Right forelimb (tissue), 1 donor: ENCODE measurements at regions not wholly inside any gene's neighbourhood (a gene's known extent, or its start where the extent isn't known, plus 50 kb on each side); places are given as distances from the start of the nearest gene placed in this dataset.
"Not testable (repeated sequence)": the region's sequence is repeated elsewhere in the genome, so short reads cannot be mapped to it uniquely, and the experiment has no call there.

Experiments used
- DNase-seq: peaks from one replicate; pipeline ENCODE4 v3.0.0-alpha.2; 2018

DNA sequence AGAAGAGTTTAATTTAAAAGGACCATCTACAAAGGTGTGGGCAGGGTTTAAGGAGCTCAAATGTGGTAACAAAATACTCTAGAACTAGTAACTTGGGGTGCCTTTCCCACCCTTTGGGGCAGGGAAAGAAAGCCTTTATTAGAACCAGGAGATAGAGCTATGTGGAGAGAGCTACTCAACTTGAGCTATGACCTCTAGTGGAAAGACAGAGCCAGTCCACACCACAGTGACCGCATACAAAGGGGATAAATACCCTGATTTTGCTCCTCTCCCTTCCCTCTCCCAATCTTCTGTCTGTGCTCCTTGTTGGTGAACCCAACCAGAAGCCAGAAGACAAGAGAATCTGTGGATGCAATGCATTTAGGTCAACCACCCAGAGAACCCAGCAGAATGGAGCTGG, 54.4 kb upstream of the JAK1 start:
- no peak for DNase-seq

DNA sequence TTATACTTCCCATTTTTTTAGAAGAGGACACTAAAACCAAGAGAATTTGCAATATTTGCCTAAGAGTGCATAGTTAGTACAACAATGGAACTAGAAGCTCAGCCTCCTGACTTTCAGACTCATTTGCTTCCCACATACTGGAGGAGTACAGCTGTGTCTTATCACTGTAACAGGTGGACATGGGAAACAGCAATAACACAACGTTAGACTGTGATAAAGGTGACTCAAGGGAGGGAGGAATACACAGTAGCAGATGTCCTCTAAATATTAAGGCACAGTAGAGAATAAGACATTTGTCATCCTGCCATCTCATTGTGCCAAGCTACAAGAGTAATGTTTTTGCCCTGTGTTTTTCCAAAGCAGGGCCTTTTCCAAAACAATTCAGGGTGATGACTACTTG, 55.4 kb upstream of the JAK1 start:
- no peak for DNase-seq

DNA sequence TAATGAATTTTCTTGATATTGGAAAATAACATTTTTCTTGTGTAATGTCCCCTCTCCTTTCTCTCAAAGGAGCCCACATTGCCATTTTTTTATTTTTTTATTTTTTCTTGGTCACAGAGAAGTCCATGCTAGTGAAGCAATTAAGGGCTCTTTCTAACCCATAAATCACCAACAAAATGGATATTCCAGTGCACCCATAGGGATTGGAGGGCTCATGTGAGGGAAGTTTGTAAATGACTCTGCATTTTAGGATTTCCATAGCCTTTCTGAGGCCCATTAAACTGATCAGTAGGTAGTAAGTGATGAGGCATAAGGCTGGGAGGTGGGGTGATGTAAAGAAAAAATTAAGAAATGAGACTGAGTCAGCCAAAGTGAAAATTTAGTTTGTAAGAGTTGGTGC, 55.9 kb upstream of the JAK1 start:
- DNase-seq = no peak

DNA sequence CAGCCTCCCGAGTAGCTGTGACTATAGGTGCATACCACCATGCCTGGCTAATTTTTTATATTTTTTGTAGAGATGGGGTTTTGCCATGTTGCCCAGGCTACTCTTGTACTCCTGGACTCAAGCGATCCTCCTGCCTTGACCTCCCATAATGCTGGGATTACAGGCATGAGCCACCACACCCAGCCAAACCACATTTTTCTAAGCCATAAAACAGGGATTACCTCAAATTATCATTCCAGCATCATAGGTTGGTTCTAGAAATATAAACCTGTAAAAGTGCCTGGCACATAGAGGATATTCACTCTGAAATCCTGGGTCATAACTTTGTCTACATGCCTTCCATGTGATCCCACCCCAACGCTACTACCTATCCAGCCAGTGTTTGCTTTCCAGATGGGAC, 59.4 kb upstream of the JAK1 start:
- DNase-seq = no peak

DNA sequence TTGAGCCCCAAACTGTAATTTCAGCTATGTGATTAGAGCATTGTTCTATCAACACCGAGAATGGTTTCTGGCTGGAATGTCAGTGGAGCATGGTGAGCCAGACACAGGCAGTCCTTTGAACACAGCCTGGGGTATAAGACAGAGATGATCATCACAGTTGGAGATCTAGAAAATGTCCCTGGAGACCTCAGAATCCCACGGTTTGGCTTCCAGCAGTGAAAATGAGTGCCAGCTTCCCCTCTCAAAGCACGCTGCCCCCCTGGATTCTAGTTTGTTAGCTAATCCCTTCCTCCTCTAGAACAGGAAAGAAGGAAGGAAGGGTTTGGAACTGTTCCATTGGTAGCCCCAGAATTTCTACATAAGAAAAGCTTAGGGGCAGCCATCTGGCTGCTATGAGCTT, 59.9 kb upstream of the JAK1 start:
- no peak for DNase-seq

DNA sequence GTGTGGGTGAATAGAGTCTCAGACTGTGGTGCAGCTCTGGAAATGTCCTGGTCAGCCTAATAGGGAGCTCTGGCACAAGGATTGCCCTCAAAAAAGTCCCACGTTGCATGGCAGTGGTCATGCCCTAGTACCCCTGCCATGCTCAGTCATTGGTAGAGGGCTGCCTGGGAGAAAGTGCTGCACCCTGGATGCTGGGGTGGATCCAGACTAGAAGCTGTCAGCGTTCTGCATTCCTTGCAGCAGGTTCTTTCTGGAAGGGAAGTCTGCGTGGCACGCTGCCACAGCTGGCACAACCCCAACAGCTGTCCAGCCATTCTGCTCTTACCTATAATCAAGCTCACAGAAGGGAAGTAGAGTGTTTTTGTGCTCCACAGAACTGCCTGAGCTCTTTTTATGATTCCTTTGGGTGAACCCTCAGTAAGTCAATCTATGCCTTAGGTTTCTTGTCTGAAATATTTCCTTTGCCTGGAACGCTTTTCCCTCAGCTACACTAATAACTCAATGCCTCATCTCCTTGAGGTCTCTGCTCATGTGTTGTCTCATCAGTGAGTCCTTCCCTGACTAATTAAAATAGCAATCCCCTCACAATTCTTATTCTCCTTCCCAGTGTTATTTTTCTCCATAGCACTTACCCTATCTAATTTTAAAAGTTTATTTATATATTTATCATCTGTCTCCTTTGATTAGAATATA, 61.5 kb upstream of the JAK1 start:
- DNase-seq = peak; percentile 50

DNA sequence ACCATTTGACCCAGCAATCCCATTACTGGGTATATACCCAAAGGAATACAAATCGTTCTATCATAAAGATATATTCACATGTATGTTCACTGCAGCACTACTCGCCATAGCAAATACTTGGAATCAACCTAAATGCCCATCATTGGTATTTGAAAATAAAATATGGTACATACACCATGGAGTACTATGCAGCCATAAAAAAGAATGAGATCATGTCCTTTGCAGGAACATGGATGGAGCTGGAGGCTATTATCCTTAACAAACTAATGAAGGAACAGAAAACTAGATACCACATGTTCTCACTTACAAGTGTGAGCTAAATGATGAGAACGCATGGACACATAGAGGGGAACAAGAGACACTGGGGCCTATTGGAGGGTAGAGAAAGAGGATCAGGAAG, 63.1 kb upstream of the JAK1 start:
- DNase-seq = not testable (repeated sequence)

DNA sequence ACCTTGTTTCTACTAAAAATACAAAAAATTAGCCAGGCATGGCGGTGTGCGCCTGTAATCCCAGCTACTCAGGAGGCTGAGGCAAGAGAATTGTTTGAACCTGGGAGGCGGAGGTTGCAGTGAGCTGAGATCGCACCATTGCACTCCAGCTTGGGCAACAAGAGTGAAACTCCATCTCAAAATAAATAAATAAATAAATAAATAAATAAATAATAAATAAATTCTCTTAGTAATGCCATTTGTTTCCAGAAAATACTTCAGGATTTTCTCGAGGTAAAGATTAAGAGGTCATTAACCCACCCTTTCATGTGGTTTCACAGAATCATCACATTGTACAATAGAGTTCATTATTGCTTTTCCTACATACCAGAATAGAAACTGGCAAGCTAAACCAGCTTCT, 68.5 kb upstream of the JAK1 start:
- not testable (repeated sequence) for DNase-seq

DNA sequence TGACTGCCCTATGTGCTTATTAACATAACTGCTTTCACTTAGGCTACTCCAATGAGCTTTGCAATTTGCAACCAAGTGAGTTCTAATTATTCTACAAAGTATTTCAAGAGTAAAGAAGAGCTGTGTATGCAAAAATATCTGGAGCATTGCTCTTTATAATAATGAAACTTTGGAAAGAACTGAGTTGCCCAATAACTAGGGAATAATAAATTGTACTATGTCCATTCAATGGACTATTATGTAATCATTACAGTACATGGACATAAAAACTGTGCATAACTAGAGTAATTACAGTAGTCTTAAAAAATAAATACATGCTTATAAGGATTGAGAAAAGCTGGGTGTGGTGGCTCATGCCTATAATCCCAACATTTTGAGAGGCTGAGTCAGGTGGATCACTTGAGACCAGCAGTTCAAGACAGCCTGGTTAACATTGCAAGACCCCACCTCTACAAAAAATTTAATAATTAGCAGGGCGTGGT, 70.3 kb upstream of the JAK1 start:
- no peak for DNase-seq

DNA sequence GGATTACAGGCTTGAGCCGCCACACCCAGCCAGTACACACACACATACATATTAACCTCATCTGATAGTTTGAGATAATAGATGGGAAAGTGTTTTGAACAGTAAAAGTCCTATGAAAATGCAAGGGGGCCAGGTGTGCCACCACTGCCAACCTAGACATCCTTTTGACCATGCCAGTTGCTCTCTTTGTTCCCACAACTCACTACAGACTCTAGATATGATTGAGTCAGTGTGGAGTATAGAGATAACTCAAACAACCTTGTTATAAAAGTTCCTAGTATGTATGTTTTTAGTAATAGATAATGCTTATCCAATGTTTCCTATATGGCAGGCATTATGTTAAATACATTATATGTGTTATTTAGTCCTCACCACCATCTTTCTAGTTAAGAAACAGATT, 72.7 kb upstream of the JAK1 start:
- no peak for DNase-seq

DNA sequence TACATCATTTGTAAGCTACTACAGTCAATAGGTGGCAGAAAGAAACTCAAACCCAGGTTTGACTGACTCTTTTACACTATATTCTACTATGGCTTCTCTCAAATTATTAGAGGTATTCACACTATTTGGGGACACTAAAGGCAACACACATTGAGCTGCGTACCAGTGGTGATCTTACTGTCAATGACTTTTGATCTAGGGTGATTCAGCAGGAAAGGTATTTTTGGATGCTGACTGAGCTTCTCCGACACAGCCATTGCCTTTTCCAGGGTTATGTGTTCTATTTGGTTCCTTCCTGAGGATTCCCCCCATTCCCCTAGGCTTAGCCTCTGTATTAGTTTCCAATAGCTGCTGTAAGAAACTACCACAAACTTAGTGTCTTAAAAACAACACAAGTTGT, 73.2 kb upstream of the JAK1 start:
- no peak for DNase-seq

DNA sequence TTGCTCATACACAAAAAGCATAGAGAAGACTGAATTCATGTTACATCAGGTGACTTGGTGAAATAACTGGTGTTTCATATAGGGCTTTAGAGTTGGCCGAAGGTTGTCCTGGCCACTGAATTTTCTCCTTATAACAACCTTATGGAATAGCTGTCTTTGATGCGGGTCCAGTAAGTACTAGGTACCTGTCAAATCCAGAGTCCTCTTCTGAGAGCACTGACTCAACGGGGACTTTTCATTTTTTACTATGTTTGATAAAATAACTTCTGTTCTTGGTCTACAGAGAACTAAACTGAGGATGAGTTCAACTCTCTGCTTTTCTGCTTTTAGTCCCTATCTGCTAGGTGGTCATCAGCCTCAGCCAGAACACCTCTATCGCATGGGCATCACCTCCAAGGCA, 76.1 kb upstream of the JAK1 start:
- no peak for DNase-seq

DNA sequence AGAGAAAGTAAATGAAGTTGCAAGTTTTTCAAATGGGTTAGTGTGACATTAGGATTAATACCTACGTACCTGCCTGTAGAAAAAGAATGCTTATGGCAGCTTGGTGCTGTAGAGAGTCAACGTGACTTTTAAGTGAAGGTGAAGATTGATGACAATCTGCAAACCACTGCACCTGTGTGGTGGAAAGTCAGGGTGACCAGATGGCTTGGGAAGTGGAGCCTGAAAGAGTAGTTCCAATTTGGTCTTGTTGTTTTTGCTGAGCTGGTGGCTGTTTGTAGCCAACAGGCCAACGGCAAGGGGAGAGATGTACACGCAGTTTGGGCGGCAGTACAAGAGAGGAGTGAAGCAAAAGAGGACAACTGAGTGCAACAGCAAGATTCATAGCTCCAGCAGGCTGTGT, 78.1 kb upstream of the JAK1 start:
- no peak for DNase-seq

DNA sequence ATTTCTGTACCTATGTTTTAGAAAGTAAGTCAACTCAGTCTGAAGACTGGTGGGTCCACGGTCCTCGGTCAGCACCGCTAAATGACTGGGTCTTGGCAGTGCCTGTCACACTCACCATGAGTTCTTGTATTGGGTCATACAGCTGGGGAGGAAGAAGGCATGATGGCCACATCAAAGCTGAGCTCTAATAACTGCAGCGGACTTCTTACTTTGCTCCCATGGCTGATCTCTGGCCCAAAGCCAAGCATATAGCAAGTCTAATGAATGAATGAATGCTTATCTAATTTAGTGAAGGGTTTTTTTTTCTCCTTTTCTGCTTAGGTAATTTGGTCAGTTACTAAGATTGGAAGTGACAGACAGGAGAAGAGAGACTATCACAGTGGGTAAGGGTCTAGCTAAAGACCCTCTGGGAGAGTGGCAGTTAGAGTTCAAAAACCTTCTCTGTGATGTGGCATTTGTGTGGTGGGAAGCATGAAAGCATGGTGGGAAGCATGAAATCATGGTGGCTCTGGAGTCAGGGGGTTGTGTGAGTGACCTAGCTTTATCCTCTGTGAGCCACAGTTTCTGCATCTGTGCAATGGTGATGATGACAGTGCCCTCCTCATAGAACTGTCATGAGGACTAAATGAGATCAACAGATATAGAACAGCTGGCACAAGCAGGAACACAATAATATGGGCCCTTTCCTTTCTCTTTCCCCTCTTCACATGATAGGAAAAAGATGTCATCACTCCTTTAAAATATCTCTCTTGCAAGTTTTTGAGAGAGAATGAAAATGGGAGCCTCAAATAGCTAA, 78.9 kb upstream of the JAK1 start:
- no peak for DNase-seq

DNA sequence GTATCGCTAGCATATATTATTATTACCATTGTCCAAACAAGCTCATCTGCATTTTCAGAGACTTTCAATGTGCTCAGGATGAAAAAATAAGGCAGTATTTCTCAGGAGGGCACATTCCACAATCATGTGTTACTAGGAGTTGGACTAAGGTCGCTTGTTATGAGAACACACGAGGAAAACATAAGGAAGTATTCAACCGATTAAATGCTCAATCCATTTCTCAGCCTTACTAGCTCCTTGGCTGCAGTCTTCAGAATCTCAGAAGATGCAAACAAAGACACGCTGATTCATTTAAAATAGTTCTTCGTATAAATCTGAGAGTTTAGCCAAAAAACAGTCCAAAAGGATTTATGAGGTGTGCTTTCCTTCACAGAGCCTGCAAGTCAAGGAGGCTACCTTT, 82.0 kb upstream of the JAK1 start:
- DNase-seq = no peak

DNA sequence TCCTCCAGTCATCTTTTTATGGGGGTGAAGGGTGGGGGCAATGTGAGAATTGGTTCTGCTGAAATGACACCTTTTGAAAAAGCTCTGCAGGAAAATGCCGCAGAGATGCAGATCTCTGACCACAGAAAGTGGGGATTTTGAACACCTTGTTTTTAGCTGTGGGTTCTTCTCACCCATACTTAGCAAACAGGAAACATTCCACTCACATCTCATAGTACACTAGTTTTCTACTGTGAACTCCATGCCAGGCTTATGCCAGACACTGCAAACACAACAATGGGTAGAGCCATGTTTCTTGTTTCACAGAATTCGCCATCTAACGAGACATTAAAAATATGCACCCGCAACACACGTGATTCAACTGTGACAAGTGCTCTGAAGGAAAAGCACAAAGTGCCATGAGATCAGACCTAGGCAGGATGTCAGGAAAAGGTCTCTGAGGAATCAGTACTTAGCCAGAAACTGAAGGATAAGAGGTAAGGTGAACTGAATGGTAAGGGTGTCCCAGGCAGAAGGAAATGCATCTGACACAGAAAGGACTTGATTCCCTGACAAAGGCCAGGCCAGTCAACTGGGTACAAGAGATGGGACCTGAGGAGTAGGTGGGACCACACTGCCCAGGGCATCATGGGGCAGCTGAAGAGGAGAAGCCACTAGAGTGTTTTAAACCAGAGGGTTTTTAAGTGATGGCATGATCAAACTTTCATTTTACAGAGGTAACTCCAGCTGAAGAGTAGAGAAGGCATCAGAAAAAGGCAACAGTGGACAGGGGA, 83.8 kb upstream of the JAK1 start:
- DNase-seq = no peak

DNA sequence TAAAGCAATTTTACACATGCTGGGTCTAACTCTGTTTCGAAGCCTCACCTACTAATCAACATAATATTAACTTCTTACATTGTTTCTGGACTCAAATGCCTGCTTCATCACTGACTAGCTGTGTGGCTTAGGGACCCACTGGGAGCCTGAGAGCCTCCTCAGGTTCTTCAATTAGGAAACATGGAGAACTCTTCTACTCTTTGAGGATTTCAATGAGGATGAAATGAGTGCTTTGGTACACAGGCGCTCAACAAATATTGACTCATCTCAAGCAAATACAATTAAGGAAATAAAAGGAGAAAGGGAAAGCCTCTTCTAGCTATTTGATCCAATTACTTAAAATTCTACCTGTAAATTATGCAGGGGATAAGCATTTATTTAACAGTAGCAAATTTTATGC, 84.4 kb upstream of the JAK1 start:
- no peak for DNase-seq

DNA sequence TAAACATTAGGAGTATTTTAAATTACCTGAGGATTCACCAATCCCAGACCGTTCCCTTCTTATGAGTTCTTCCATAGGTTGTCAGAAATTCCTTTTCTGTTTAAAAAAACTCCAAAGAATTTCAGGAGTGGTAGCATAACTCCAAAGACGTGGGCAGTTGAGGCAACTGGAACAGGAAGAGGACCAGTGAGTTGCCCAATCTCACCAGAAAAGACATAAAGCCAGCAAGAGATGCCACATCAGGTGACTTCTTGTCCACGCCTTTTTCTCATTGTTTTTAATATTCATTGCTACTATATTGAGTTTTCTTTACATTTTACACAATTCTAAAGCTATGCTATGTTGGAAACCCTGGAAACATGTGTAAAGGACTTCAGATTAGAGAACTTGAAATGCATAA, 88.1 kb upstream of the JAK1 start:
- DNase-seq = no peak

DNA sequence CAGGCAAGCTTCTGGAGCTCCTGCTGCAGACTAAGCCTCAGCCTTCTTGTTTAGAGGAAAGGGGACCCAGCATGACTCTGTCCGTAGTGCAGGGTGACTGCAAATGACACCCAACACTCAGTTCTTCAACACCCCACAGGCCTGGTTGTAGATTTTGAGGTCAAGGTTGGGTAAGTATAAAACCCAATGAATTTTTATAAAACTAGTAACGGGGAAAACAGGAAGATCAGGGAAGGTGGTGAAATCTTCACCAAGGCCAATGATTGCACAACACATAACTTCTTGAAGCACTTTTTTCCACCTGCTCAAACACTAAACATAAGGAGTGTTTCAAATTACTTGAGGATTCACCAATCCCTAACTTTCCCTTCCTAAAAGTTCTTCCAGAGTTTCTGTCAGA, 89.4 kb upstream of the JAK1 start:
- no peak for DNase-seq

DNA sequence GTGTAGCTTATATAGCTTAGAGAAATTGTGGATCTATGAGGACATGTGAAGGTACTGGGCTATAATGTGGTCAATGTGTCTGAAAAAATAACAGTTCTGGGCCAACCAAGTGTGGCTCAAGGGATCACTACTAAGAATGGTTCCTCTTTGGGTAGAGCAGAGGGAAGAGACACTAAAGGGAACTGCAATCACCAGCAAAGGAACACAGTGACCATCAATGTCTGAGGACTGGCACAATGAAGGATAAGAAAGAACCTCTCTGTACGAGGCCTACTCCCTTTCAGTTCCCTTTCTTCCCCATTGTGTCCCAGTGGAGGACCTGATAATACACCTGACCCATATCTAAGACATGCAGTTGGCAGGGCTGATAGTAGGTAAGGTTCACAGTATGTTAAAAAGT, 89.9 kb upstream of the JAK1 start:
- no peak for DNase-seq

DNA sequence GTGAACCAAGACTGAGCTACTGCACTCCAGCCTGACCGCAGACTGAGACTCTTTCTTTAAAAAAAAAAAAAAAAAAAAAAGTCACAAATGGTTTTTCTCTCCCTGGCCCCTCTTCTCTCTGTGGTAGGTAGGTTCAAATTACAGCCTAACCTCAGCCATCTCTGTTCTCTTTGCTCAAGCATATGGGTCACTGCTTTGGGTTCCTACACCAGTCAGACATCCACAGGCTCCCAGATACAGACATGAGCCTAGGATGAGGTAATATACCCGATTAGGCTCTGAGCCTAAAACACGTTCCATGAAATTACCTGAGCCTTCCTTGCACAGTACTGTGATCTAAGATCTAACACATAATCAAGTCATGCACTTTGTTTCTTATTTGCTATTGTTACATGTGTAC, 90.5 kb upstream of the JAK1 start:
- DNase-seq = no peak

DNA sequence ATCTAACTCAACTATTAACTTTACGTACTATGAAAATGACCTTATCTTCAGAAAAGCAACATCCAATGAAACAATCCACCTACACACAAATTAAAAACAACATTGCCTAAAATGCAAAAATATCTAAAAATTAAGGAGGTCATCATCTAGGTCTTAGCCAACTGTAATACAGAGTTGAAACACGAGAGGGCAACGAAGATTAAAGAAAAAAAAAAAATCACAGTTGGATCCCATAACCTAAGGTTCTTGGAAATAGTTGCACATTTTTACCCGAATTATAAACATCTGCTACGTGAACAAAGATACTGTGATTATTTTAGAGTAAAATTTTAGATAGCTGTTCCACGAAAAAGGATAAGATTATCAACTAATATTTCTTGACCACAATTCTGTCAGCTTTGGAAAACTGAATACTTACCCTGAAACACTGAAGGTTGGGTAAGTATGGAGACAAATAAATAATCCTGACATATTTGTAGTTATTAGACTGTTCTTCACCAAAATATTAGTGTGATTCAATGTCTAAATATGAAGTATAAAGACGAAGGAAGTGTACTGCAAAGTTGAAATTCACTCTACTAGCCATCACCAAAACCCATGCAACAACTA, 88.0 kb upstream of the AK4 start:
- no peak for DNase-seq

DNA sequence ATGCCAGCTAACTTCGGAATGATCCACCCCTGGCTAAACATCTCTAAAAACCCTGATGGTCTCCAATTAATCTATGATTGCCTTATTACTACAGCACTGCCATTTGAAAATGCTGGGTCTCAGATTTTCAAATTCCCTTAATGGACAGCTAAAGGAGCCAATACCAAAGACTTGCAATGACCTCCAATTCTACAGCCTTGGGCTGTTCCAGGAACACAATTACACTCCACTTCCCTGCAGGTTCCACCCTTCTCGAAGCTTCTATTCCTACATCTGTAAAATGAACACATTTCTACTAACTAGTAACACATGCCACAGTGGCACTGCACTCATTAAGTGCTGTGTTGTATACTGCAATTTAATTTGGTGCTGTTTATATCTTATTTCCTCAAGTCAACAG, 85.7 kb upstream of the AK4 start:
- no peak for DNase-seq

DNA sequence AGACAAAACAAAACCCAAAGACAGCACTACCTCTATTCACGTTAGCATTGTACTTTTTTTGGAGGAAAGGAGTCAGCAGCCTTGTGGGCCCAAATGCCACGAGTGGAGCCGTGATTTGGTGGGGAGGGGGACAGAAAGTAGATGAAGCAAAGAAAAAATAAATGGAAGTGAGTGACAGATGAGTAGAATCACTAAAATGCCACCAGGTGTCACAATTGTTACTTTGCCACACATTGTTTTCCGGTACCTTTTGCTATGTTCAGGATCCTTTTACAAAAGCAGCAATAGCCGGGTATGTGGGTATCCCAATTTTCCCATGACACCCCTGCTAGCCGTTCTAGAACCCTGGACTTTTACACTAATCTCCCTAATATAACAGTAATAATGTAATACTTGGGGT, 85.0 kb upstream of the AK4 start:
- no peak for DNase-seq
